Osteoblast (primary cell): ENCODE measurements at regions not wholly inside any gene's neighbourhood (a gene's known extent, or its start where the extent isn't known, plus 50 kb on each side); places are given as distances from the start of the nearest gene placed in this dataset.

Source experiments
- DNase-seq: peaks from one replicate; pipeline ENCODE4 v3.0.0; 2011; ENCODE audit warnings: low spot score, mixed read lengths; ENCODE audit not compliant: insufficient read length; ENCODE audit errors: missing footprints
- H2AFZ ChIP-seq: 2 replicates; pipeline ENCODE4 v1.6.0; 2011; ENCODE audit warnings: mild to moderate bottlenecking, low read length
- H3K27ac ChIP-seq: 2 replicates; pipeline ENCODE4 v1.5.1; 2011; ENCODE audit warnings: mild to moderate bottlenecking, low read depth, low read length, moderate library complexity
- H3K27me3 ChIP-seq: 2 replicates; pipeline ENCODE4 v1.6.0; 2012; ENCODE audit warnings: mild to moderate bottlenecking, control low read depth, inconsistent platforms, low read length, moderate library complexity; ENCODE audit not compliant: insufficient read depth
- H3K36me3 ChIP-seq: 2 replicates; pipeline ENCODE4 v1.5.1; 2011; ENCODE audit warnings: mild to moderate bottlenecking, low read length, control low read depth, moderate library complexity; ENCODE audit not compliant: insufficient read depth
- H3K4me1 ChIP-seq: 2 replicates; pipeline ENCODE4 v1.5.1; 2011; ENCODE audit warnings: mild to moderate bottlenecking, low read length, control low read depth, moderate library complexity; ENCODE audit not compliant: insufficient read depth
- H3K4me2 ChIP-seq: 2 replicates; pipeline ENCODE4 v1.6.0; 2011; ENCODE audit warnings: mild to moderate bottlenecking, low read length; ENCODE audit not compliant: insufficient read depth
- H3K4me3 ChIP-seq: fragments of 200-600 bp; sonication (generic); 3 replicates; pipeline ENCODE4 v1.5.1; 2012; ENCODE audit warnings: mild to moderate bottlenecking, low read length, inconsistent platforms; ENCODE audit not compliant: insufficient read depth
- H3K79me2 ChIP-seq: 2 replicates; pipeline ENCODE4 v1.6.0; 2012; ENCODE audit warnings: mild to moderate bottlenecking, low read length, control low read depth, inconsistent platforms; ENCODE audit not compliant: insufficient read depth
- H3K9me3 ChIP-seq: 2 replicates; pipeline ENCODE4 v1.5.1; 2011; ENCODE audit warnings: low read depth, low read length, control low read depth
- H4K20me1 ChIP-seq: 2 replicates; pipeline ENCODE4 v1.6.0; 2012; ENCODE audit warnings: mild to moderate bottlenecking, low read length, control low read depth; ENCODE audit not compliant: insufficient read depth
- CTCF ChIP-seq: IDR thresholded peaks from 2 replicates; pipeline ENCODE4 v1.5.1; 2011; ENCODE audit warnings: mild to moderate bottlenecking, low read depth, low read length, moderate library complexity; ENCODE audit errors: extremely low read depth

DNA sequence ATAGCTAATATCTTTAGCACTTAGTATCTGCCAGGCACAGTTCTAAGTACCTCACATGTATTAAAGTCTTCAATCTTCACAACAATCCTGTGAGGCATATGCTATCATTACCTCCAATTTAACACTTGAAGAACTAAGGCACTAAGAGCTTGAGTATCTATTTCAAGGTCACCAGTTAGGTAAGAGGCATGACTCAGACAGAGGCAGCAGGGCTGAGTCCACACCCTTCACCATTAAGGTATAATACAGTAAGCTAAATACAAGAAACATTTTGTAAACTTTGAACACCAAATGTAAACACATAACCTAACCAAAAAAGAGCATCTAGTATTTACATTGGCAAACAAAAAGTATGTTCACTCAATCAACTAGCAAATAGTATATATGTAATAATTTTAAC lies 1410.9 kb downstream of the PCDH18 start:
- no peak for TF ChIP-seq CTCF
- Histone ChIP-seq H3K27me3 (no peaks in the 10 kb centered on the region), H3K4me1 (no peaks in the 10 kb centered on the region), H3K27ac (no peak overlapping the region), H4K20me1 (no peaks in the 10 kb centered on the region), H3K9me3 (no peaks in the 10 kb centered on the region), H3K4me3 (no peak overlapping the region), H3K79me2 (no peaks in the 10 kb centered on the region), H2AFZ (no peak overlapping the region), H3K36me3 (no peaks in the 10 kb centered on the region), H3K4me2 (no peak overlapping the region)
- DNase-seq: no peak

DNA sequence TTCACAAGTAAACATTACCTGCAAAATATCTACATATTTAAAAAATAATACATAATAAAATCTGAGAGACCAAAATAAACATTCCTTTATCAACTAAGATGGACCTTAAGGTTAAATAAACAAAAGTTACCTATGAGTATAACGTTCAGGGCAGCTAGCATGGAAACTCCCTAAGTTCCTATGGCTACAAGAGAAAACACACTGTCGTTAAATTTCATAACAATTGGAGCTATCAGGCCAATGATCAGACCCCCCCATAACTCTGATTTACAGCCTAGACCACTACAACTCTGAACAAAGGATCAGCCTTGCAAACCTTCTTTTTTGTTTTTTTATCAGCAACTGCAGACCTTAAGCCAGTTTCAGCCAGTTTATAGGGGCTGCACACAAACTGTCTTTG lies 1418.4 kb downstream of the PCDH18 start:
- Histone ChIP-seq H3K4me2 (no peak overlapping the region), H3K36me3 (no peaks in the 10 kb centered on the region), H3K9me3 (no peaks in the 10 kb centered on the region), H3K27ac (no peak overlapping the region), H3K4me1 (no peaks in the 10 kb centered on the region), H3K27me3 (no peaks in the 10 kb centered on the region), H3K79me2 (no peaks in the 10 kb centered on the region), H4K20me1 (no peaks in the 10 kb centered on the region), H3K4me3 (no peak overlapping the region), H2AFZ (no peak overlapping the region)
- DNase-seq: no peak
- TF ChIP-seq CTCF: no peak

GRCh38 chr4:136112116-136112515 lies 1420.2 kb downstream of the PCDH18 start:
- Histone ChIP-seq H3K79me2 (no peaks in the 10 kb centered on the region), H3K4me1 (no peaks in the 10 kb centered on the region), H3K36me3 (no peaks in the 10 kb centered on the region), H3K4me3 (no peak overlapping the region), H4K20me1 (no peaks in the 10 kb centered on the region), H3K9me3 (no peaks in the 10 kb centered on the region), H2AFZ (no peak overlapping the region), H3K27me3 (no peaks in the 10 kb centered on the region), H3K4me2 (no peak overlapping the region), H3K27ac (no peak overlapping the region)
- DNase-seq: no peak
- no peak for TF ChIP-seq CTCF

GRCh38 chr4:136106753-136107152 lies 1425.5 kb downstream of the PCDH18 start:
- H3K4me3 ChIP-seq: no peak overlapping the region
- no peak overlapping the region for H3K27ac ChIP-seq
- no peak for DNase-seq
- no peaks in the 10 kb centered on the region for H3K4me1 ChIP-seq
- no peaks in the 10 kb centered on the region for H3K79me2 ChIP-seq
- no peak overlapping the region for H2AFZ ChIP-seq
- no peak for TF ChIP-seq CTCF
- H4K20me1 ChIP-seq: no peaks in the 10 kb centered on the region
- H3K36me3 ChIP-seq: no peaks in the 10 kb centered on the region
- no peaks in the 10 kb centered on the region for H3K27me3 ChIP-seq
- H3K9me3 ChIP-seq: no peaks in the 10 kb centered on the region
- H3K4me2 ChIP-seq: no peak overlapping the region
